B cell (primary cell): ENCODE measurements at regions not wholly inside any gene's neighbourhood (a gene's known extent, or its start where the extent isn't known, plus 50 kb on each side); places are given as distances from the start of the nearest gene placed in this dataset.

Experiments used
- EZH2 ChIP-seq: IDR thresholded peaks from 2 replicates; pipeline ENCODE4 v1.6.1; 2012; ENCODE audit warnings: borderline replicate concordance, low read depth, mild to moderate bottlenecking, moderate library complexity, low read length; ENCODE audit not compliant: insufficient read depth, poor library complexity, severe bottlenecking
- TF ChIP-seq, protein P1 (sequence below): fragments of 200-600 bp; IDR thresholded peaks from one replicate; pipeline ENCODE4 v1.8.0; 2022; ENCODE audit warnings: antibody characterized with exemption, mild to moderate bottlenecking

DNA sequence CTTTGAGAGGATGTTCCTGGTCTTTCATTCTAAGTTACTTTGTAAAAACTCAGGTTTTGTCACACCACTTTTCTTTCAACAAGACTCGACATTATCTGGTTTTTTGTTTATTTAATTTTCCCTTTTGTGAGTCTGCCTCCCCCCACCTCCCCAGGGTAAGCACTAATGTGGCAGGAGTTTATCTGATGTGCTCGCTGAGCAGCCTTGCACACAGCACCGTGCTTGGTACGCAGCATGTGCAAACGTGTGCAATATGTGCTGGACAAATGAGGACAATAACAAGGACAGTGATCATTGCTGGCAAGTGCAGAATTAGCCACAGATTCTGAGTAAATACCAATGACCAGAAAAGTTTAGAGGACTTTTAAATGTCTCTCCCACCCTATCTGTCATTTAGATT, 391.4 kb downstream of the IRS2 start:
- TF ChIP-seq, protein P1, sequence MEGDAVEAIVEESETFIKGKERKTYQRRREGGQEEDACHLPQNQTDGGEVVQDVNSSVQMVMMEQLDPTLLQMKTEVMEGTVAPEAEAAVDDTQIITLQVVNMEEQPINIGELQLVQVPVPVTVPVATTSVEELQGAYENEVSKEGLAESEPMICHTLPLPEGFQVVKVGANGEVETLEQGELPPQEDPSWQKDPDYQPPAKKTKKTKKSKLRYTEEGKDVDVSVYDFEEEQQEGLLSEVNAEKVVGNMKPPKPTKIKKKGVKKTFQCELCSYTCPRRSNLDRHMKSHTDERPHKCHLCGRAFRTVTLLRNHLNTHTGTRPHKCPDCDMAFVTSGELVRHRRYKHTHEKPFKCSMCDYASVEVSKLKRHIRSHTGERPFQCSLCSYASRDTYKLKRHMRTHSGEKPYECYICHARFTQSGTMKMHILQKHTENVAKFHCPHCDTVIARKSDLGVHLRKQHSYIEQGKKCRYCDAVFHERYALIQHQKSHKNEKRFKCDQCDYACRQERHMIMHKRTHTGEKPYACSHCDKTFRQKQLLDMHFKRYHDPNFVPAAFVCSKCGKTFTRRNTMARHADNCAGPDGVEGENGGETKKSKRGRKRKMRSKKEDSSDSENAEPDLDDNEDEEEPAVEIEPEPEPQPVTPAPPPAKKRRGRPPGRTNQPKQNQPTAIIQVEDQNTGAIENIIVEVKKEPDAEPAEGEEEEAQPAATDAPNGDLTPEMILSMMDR, result no peak
- no peak for TF ChIP-seq EZH2
